SK-N-MC (cell line): ENCODE measurements at regions not wholly inside any gene's neighbourhood (a gene's known extent, or its start where the extent isn't known, plus 50 kb on each side); places are given as distances from the start of the nearest gene placed in this dataset.

Experiments used
- EZH2 ChIP-seq: fragments of 200-600 bp; sonication (generic); IDR thresholded peaks from one replicate; pipeline ENCODE4 v1.6.1; 2017; ENCODE audit warnings: antibody characterized with exemption
- POLR2AphosphoS5 ChIP-seq: IDR thresholded peaks from 2 replicates; pipeline ENCODE4 v1.6.1; 2012; ENCODE audit warnings: mild to moderate bottlenecking, low read depth, low read length, borderline replicate concordance

DNA sequence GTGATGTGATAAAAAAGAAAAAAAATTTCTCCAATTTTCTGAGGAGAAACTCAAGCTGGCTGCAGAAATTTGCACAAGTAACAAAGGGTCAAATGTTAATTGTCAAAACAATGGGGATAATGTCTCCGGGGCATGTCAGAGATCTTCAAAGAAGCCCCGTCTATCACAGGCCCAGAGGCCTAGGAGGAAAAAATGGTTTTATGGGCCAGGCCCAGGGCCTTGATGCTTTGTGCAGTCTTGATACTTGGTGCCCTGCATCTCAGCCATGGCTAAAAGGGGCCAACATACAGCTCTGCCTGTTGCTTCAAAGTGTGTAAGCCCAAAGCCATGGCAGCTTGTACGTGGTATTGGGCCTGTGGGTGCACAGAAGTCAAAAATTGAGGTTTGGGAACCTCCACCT lies 961.0 kb downstream of the FAM133A start:
- no peak for TF ChIP-seq EZH2
- no peak for TF ChIP-seq POLR2AphosphoS5
